HG03060 (cell line): ENCODE measurements at regions not wholly inside any gene's neighbourhood (a gene's known extent, or its start where the extent isn't known, plus 50 kb on each side); places are given as distances from the start of the nearest gene placed in this dataset.

Experiments
- ATAC-seq: cut with Tn5 transposase; IDR thresholded peaks from one replicate; pipeline ENCODE4 v1.9.1; 2021; ENCODE audit warnings: low read depth, moderate number of reproducible peaks; ENCODE audit not compliant: unreplicated experiment

DNA sequence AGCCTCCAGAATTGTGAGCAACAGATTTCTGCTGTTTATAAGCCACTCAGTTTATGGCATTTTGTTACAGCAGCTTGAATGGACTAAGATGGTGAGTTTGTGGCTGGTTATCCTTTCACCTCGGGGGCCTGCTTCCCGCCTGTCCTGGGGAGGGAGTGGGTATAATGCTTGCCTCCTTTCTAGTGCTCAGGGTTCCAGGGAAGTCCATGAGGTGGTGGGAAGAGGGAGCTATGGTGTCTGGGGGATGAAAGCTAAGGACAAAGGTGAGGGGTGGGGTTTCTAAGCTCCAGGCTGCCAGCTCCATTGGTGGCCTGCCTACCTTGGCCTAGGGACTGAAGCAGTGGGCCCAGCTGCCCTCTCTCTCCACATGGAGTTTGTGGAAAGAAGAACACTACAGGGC is 50.2 kb upstream of the SDK2 start:
- no peak for ATAC-seq

DNA sequence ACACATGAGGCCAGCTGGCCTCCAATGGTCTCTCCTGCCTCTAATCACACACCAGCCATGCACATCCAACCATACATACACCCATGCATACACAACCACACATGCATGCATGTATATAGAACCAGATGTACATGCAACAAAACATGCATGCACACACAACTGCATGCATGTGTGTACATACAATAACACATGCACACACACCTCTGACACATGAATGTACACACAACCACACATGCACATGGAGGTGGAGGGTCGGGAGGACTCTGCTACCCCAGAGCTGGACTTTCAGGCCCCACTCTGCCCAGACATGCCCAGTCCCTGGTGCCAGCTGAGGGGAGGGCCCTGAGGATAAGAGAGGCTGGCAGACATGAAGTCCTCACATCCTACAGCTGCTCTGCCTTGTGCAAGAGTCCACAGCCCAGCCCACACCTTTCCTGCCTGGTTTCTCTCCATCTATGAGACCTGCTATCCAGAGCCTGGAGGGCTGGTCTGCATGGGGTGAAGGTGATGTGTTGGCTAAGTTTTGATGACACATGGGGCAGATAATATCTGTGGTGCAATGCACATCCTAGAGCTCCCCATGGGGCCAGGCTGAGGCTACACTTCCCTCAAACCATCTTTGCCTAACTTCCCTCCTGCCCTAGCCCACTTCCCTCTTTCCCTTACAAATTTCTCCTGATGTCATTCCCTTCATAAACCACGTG is 50.9 kb upstream of the SDK2 start:
- no peak for ATAC-seq

DNA sequence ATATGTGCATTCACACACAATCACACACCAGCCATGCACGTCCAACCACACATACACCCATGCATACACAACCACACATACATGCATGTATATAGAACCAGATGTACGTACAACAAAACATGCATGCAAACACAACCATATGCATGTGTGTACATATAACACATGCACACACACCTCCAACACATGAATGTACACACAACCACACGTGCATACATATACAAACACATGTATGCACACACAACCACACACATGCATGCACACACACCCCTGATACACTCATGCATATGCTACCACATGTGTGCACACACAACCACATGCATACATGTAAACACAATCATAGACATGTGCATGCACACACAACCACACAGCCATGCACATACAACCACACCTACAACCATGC is 52.0 kb upstream of the SDK2 start:
- no peak for ATAC-seq

DNA sequence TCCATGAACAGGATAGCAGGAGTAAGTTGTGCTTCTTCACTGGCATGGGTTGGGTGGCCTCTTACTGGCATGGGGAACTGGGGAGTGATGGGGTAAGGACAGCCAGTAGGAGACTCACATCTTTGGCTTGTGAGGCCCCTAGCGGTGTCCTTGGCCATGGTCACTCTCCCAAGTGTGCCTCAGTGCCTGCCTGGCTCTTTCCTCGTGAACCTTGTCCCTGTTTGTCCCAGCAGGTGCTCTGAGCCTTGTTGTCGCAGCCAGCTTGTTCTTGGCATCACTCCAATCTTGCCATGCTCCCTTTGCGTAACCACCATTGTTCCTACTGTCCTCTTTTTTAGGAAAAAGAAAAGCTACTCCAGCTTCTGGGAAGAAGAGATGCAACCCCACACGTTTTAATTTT is 53.6 kb upstream of the SDK2 start:
- no peak for ATAC-seq

DNA sequence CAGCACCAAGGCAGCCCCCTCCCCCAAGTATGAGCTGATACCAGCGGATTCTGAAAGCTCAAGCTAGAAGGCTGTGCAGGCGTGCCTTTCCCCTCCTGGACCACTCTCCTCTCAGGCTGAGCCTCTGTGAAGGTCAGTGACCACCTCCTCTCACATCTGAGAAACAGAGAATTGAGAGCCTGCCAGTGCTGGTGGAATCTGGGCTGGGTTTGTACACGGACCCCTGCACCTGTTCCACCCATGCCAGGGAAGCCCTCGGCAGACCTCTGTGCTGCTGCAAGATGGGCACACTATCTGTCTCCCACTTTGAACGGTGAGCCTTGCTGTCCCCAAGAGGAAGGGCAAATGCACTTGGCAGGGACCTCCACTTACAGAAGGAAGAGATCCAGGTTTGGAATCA is 54.7 kb upstream of the SDK2 start:
- ATAC-seq: no peak

DNA sequence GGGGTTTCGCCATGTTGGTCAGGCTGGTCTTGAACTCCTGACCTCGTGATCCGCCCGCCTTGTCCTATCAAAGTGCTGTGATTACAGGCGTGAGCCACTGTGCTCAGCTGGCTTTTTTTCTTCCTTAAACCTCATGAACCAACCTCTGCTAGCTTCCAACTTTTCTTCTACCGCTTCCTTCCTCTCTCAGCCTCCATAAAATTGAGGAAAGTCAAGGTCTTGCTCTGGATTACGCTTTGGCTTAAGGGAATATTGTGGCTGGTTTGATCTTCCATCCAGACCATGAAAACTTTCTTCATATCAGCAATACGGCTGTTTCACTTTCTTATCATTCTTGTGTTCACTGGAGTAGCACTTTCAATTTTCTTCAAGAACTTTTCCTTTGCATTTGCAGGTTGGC is 57.5 kb upstream of the SDK2 start:
- no peak for ATAC-seq

DNA sequence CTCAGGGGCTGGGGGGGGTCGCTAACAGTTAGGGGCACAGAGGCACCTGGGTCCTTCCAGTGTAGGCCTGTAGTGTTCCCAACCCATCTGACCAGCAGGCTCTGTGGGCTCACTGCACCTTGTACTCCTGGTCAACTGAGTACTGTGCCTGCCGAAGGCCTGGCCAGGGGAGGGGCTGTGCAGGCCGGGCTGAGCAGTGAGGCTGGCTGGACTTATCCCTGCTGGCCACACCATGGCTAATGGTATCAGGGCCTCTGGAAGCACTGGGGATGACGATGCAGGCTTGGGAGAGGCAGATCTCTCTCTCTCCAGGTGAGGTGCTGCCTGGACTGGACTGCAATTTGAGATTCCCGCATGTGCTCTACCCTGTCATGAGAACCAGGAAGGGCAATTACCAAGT is 58.9 kb upstream of the SDK2 start:
- no peak for ATAC-seq

DNA sequence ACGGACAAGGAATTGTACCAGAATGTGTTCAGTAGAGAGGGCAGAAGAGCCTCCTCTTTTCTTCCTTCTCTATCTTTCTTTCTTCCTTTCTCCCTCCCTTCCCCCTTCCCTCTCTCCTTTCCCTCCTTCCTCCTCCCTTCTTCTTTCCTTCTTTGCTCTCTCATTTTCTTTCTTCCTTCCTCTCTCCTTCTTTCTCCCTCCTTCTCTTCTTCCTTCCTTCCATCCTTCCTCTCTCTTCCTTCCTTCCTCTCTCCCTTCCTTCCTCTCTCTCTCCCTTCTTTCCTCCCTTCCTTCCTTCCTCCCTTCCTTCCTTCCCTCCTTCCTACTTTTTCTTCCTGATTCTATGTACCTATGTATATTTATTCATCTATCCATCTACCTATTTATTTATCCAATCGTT is 59.7 kb upstream of the SDK2 start:
- no peak for ATAC-seq

DNA sequence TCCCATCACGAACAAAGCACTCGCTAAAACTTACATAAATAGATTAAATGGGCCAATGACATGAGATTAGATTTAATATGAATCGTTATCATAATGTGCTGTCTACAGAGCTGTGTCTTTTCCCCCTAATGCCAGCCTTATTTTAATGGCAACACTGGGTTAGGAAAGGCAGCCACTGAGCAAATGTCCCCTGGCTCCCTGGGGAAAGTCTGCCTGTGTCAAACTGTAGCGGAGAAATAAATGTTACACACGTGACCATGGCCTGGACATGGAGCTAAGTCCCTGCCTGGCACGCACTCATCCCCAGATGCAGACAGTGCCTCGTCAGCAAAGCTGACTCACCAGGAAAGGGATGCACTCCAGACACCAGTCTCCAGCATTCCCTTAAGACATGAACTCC is 61.3 kb upstream of the SDK2 start:
- ATAC-seq: no peak

DNA sequence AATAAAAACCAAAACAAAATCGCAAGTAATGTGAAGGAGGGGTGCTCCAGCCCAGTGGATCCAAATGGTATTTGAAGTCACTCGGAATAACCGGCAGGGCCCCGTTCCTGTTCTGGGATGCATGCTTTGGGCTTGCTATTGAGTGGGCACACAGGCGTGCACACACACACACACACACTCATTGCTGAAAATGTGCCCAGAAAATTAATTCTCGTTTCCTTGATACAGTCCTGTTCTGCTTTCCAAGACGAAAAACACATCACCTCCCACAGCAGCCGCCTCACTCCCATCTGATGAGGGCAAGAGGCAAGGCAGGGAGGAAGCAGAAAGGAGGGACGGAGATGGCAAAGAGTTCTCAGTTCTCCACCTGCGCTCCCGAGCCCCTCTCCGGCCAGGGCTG is 62.2 kb upstream of the SDK2 start:
- no peak for ATAC-seq

DNA sequence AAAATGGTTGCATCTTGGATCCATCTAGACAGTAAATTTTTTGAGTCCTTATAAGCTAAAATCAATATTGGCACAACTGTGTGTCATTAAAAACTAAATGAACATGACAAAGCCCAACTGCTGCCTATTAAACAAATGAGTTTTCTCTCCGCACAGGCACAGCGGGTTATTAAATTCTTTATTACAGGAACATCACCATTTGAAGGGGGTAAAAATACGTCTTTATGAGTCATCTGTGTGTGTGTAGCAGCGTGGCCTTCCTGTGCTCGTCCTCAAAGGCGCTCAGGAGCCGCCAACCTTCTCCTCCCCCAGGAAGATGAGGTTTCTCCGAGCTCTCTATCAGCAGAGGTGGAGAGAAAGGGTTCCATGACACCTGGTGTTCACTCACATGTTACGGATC is 62.6 kb upstream of the SDK2 start:
- ATAC-seq: no peak

DNA sequence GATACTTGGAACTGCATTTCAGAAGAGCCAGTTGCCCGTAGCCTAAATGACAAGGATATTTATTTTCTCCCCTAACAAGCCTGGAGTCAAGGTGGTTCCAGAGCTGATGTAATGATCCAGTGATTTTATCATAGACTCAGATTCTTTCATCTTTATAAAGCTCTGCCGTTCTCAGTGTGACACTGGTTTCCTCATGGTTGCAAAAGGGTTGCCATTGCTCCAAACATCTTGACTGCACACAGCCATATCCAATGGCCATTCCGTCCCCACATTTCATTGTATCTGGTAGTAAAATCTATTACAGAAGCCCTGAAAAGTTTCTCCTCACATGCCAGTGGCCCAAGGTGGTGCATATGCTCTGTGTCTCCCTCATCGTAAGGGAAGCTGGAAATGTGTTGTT is 63.1 kb upstream of the SDK2 start:
- no peak for ATAC-seq

DNA sequence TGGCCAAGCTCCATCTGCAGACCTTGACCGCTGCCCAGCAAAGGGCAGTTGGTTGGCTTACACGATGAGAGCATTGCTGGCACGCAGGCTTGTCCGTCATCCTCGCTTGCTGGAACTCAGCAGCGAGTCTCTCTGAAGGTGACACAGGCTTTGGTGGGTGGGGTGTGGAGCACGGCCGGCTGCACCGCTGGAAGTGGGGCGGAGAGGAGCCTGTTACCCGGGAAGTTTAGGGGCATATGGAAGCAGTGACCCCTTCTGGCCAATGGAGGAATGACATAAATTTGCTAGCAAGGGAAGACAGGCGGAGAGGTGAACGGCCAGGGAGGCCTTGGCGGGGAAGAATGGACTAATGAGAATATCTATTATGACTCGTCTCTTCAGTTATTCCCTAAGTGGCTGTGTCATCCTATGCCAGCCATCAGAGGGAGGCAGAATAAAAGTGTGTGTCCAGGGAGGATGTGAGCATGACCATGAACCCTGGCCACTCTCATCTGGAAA is 65.9 kb upstream of the SDK2 start:
- ATAC-seq: no peak

DNA sequence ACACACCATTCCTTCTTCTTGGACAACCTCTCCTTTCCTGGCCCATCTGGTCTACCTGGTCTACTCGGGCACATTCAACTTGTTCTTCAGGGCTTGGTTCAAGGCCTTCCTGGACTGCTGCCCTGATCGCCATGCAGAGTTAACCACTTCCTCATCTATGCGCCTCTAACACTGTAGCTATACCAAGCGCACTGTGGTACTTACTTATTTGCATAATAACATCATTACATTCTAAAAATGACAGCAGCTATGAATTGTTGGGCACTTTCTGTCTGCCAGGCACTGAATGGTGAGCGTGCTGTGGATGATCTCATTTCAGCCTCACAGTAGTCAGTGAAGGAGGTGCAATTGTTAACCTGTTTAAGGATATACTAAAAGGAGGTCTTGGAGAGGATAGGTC is 66.9 kb upstream of the SDK2 start:
- ATAC-seq: peak; percentile 91

DNA sequence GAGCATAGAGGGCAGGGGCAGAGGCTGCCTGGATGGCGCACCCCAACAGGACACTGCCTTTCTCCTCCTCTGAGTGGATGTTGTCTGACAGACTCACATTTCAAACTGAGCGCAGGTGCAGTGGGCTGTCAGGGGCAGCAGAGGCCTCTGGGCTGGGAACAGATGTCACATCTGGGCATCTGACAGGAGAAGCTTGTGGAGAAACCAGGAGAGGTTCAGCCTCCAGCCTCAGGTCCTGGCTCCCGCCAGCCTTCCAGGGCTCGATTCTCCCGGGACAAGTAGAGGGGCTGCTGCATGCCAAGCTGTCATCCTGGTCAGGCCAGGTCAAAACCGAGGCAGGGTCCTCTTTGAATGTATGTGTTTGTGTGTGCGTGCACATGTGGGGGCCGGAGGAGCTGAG is 67.7 kb upstream of the SDK2 start:
- no peak for ATAC-seq

DNA sequence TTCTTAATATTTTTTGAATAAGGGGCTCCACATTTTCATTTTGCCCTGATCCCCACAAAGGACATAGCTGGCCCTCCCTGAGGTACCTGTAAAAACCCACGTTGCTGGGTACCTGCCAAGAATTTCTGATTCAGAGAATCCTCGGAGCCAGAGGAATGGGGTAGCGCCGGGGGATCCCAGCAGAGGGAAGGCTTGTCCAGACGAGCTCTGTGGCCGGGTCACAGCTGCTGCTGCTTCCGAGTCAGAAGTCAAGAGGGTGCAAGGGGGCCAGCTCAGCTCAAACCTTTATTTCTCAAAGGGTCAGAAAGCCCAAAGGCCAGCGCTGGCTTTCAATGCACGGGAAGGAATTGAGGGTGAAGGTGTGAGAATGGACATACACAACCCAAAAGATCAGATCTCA is 68.9 kb upstream of the SDK2 start:
- no peak for ATAC-seq

DNA sequence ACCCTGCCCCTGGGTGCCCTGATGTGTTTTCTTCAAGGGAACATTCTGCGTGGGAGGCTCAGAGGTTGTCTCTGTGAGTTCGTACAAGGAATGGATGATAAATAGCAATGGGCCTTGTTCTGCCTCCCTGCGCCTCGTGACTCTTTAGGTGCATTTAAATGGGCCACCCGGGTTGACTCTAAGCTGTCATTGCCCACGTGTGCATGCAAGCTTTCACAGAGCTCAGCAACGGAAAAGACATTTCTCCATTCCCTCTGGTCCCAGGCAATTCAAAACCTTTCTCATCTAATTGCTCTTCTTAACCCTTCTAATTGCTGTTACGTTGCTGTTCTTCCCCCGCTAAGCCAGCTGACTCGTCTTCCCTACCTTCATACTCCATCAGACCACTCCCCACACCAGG is 71.5 kb upstream of the SDK2 start:
- ATAC-seq: no peak

DNA sequence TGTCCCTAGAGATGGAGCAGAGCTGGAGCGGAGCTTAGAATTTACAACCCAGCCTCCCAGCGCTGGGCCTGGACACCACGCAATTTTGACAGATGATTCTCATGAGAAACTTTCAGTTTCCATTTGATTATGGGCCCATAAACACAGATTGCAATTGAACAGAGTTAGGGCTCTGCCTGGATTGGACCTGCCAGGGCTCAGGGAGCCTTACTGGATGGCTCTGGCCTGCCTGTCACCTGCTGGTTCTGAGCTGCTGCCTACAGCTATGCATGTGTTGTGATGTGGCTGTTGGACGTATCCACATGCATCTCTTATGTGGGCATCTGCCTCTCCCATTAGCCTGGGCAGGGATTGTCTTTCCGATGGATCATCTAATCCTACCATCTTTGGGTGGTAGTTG is 73.4 kb upstream of the SDK2 start:
- ATAC-seq: no peak

DNA sequence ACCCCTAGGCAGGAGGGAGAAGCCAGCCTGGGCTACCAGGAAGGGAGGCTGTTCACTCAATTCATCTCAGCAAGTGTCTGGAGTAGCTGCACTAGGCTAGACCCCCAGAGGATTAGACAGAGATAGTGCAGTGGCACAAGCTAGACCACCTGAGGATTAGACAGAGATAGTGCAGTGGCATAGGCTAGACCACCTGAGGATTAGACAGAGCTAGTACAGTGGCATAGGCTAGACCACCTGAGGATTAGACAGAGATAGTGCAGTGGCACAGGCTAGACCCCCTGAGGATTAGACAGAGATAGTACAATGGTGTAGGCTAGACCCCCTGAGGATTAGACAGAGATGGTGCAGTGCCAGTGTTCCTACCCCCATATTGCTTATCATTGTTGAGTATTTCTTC is 74.1 kb upstream of the SDK2 start:
- no peak for ATAC-seq

DNA sequence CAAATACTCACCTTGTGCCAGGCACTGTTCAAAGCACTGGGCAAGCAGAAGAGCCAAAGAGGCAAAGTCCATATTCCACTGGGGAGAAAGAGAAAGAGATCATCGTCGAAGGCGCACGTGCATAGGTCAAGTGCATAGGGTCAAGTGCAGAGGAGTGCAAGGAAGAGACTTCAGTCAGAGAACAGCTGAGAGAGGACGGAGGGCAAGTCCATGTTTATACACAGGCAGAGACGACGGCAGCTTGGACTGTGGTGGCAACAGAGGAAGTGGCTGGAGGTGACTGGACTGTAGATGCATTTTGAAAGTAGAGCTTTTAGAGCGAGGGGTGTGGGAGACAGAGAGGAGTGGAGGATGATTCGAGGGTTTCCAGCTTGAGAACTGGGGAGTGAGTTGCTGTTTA is 74.7 kb upstream of the SDK2 start:
- ATAC-seq: no peak

DNA sequence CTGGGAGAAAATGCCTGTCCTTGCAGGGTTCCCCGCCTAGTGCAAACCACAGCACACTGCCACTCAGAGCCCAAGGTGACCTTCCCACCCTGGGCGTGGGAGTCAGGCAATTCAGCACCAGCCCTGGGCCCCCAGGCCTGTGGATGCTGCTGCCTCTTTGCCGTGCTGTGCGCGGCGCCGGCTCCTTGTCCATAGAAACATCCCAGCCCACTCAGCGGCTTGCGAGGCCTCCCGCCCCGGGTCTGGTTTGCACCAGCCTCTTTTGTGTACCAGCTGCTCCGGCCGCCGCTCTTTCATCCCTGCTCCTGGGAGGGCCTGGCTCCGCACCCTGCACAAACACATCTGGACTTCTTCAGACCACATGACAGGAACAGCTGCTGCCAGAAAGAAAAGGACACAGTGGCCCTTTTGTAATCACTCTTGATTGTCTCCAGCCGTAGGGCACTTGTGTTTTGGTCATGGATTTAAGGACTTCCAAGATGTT is 75.4 kb upstream of the SDK2 start:
- ATAC-seq: no peak

DNA sequence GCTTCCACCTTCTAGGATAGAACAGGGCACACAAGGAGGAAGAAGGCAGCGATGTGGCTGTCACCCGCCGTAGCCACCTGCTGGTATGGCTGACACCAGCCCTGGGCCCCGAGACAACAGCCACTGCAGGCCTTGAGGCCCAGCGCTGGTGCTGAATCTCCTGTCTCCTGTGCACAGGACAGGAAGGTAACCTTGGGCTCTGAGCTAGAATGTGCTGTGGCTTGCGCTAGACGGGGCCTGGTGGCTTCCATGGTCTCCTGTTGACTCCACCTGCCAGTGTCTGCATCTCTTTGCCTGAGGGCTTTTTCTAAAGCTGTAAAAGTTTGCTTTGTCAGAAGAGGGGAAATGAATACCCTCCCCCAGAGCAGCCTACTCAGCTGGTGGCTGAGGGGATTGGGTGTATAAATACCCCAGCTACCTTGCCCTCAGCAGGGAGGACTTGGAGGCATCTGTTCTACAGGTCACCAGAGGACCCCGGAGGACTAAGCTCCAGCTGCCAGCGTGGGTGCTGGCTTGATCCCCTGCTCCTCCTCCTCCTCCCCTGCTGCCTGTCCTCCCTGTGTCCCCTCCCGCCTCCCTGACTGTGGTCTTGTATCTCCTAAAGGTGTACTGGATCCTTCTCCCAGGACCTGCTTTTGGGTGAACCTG is 76.1 kb upstream of the SDK2 start:
- no peak for ATAC-seq
